Mesenchymal stem cell (in vitro differentiated cells and primary cell): ENCODE measurements at regions not wholly inside any gene's neighbourhood (a gene's known extent, or its start where the extent isn't known, plus 50 kb on each side); places are given as distances from the start of the nearest gene placed in this dataset.

ENCODE experiments used
- DNase-seq: peaks from one replicate; pipeline ENCODE4 v3.0.0-alpha.2; 2013
- H2AFZ ChIP-seq: one replicate; pipeline ENCODE4 v1.6.1; 2013; ENCODE audit warnings: low read depth, mild to moderate bottlenecking, control low read depth, inconsistent platforms, low read length, moderate library complexity
- H2AK5ac ChIP-seq: 2 replicates; pipeline ENCODE4 v1.6.1; 2013; ENCODE audit warnings: low read length, moderate library complexity, mild to moderate bottlenecking, inconsistent platforms; ENCODE audit not compliant: severe bottlenecking
- H2BK120ac ChIP-seq: one replicate; pipeline ENCODE4 v1.6.1; 2013; ENCODE audit warnings: low read depth, mild to moderate bottlenecking, inconsistent platforms, low read length, moderate library complexity
- H2BK12ac ChIP-seq, 2 experiments: one replicate each; pipeline ENCODE4 v1.6.1; 2013; ENCODE audit warnings: inconsistent platforms in 2 of 2, low read length in 2 of 2, mild to moderate bottlenecking in 2 of 2, moderate library complexity in 2 of 2, control low read depth in 1 of 2
- H2BK15ac ChIP-seq: one replicate; pipeline ENCODE4 v1.6.1; 2013; ENCODE audit warnings: mild to moderate bottlenecking, low read depth, inconsistent platforms; ENCODE audit not compliant: poor library complexity, severe bottlenecking
- H2BK5ac ChIP-seq: 2 replicates; pipeline ENCODE4 v1.6.1; 2013; ENCODE audit warnings: low read depth, mild to moderate bottlenecking, low read length, control low read depth, inconsistent platforms; ENCODE audit not compliant: poor library complexity, severe bottlenecking
- H3K14ac ChIP-seq, 2 experiments: one replicate each; pipeline ENCODE4 v1.6.1; 2013; ENCODE audit warnings: inconsistent platforms in 2 of 2, low read length in 2 of 2, control low read depth in 1 of 2, mild to moderate bottlenecking in 1 of 2, moderate library complexity in 1 of 2
- H3K18ac ChIP-seq, 2 experiments: one replicate each; pipeline ENCODE4 v1.6.1; 2013; ENCODE audit warnings: inconsistent platforms in 2 of 2, low read length in 2 of 2, control low read depth in 1 of 2, low read depth in 1 of 2, mild to moderate bottlenecking in 1 of 2
- H3K23ac ChIP-seq, 2 experiments: one replicate each; pipeline ENCODE4 v1.6.1; 2013; ENCODE audit warnings: inconsistent platforms in 2 of 2, low read length in 2 of 2, mild to moderate bottlenecking in 2 of 2, moderate library complexity in 2 of 2, control low read depth in 1 of 2
- H3K27ac ChIP-seq: 2 replicates; pipeline ENCODE4 v1.5.1; 2013; ENCODE audit warnings: mild to moderate bottlenecking, moderate library complexity, low read length, control low read depth, inconsistent platforms; ENCODE audit not compliant: poor library complexity, severe bottlenecking
- H3K27me3 ChIP-seq, 2 experiments: 2 replicates each; pipeline versions ENCODE4 v1.6.1 to v1.7.0; 2013; ENCODE audit warnings: low read length in 2 of 2, mild to moderate bottlenecking in 2 of 2, moderate library complexity in 2 of 2, control low read depth in 1 of 2, inconsistent platforms in 1 of 2; ENCODE audit not compliant: control insufficient read depth in 1 of 2, insufficient read depth in 1 of 2
- H3K36me3 ChIP-seq, 2 experiments: 2 replicates each; pipeline versions ENCODE4 v1.6.1 to v1.7.0; 2013; ENCODE audit warnings: low read length in 2 of 2, control low read depth in 1 of 2, inconsistent platforms in 1 of 2, low read depth in 1 of 2, mild to moderate bottlenecking in 1 of 2; ENCODE audit not compliant: insufficient read depth in 2 of 2, control insufficient read depth in 1 of 2
- H3K4ac ChIP-seq, 2 experiments: one replicate each; pipeline ENCODE4 v1.6.1; 2013; ENCODE audit warnings: inconsistent platforms in 2 of 2, low read length in 2 of 2, mild to moderate bottlenecking in 2 of 2, moderate library complexity in 2 of 2, control low read depth in 1 of 2, low read depth in 1 of 2
- H3K4me1 ChIP-seq: 2 replicates; pipeline ENCODE4 v1.6.1; 2013; ENCODE audit warnings: low read depth, low read length, control low read depth; ENCODE audit not compliant: control insufficient read depth, insufficient read depth
- H3K4me2 ChIP-seq: 2 replicates; pipeline ENCODE4 v1.6.1; 2013; ENCODE audit warnings: low read length, mild to moderate bottlenecking, inconsistent platforms; ENCODE audit not compliant: poor library complexity, severe bottlenecking
- H3K4me3 ChIP-seq, 2 experiments: 2 replicates each; pipeline versions ENCODE4 v1.5.1 to v1.7.0; 2013; ENCODE audit warnings: low read length in 2 of 2, mild to moderate bottlenecking in 2 of 2, control low read depth in 1 of 2, low read depth in 1 of 2; ENCODE audit not compliant: insufficient read depth in 1 of 2
- H3K79me1 ChIP-seq: replicated peaks from 2 replicates; pipeline ENCODE4 v1.6.1; 2013; ENCODE audit warnings: mild to moderate bottlenecking, control low read depth, low read length, inconsistent platforms; ENCODE audit not compliant: poor library complexity, severe bottlenecking
- H3K9ac ChIP-seq: 2 replicates; pipeline ENCODE4 v1.7.0; 2013; ENCODE audit warnings: mild to moderate bottlenecking, low read length, moderate library complexity
- H3K9me3 ChIP-seq: 2 replicates; pipeline ENCODE4 v1.7.0; 2013; ENCODE audit warnings: mild to moderate bottlenecking, low read length; ENCODE audit not compliant: control insufficient read depth
- H4K8ac ChIP-seq: one replicate; pipeline ENCODE4 v1.6.1; 2013; ENCODE audit warnings: inconsistent platforms, mild to moderate bottlenecking, low read length, moderate library complexity
- H4K91ac ChIP-seq: one replicate; pipeline ENCODE4 v1.6.1; 2013; ENCODE audit warnings: mild to moderate bottlenecking, low read length, inconsistent platforms
- WGBS: methylation state at CpG from one replicate; pipeline ENCODE4 v1.1.7; 2013; ENCODE audit warnings: mixed read lengths; 5-methylcytosine and 5-hydroxymethylcytosine counted together

GRCh38 chr4:83873996-83874395, 338.1 kb downstream of the GPAT3 start:
- H2BK15ac ChIP-seq: no peak overlapping the region
- H3K36me3 ChIP-seq: no peaks in the 10 kb centered on the region
- no CpG with 5 or more reads among the region's 2 CpGs for WGBS
- H3K79me1 ChIP-seq: no peaks in the 10 kb centered on the region
- H3K4me3 ChIP-seq: no peak overlapping the region
- H2AFZ ChIP-seq: no peak overlapping the region
- no peak overlapping the region for H4K8ac ChIP-seq
- no peak for DNase-seq
- H2BK120ac ChIP-seq: no peak overlapping the region
- H4K91ac ChIP-seq: no peak overlapping the region
- H2BK12ac ChIP-seq: no peak overlapping the region
- no peak overlapping the region for H3K23ac ChIP-seq
- no peak overlapping the region for H3K27ac ChIP-seq
- no peak overlapping the region for H3K9ac ChIP-seq
- H3K9me3 ChIP-seq: no peaks in the 10 kb centered on the region
- H3K4me1 ChIP-seq: no peaks in the 10 kb centered on the region
- H3K14ac ChIP-seq: no peak overlapping the region
- no peak overlapping the region for H2AK5ac ChIP-seq
- no peak overlapping the region for H3K18ac ChIP-seq
- H3K4ac ChIP-seq: no peak overlapping the region
- H2BK5ac ChIP-seq: no peak overlapping the region
- no peak overlapping the region for H3K4me2 ChIP-seq
- no peaks in the 10 kb centered on the region for H3K27me3 ChIP-seq

- Histone ChIP-seq H3K27me3 (no peaks in the 10 kb centered on the region), H3K79me1 (no peaks in the 10 kb centered on the region), H4K8ac (no peak overlapping the region), H3K4me3 (no peak overlapping the region), H3K36me3 (no peaks in the 10 kb centered on the region), H4K91ac (no peak overlapping the region), H2BK12ac (no peak overlapping the region), H3K9ac (no peak overlapping the region), H2BK120ac (no peak overlapping the region), H2AK5ac (no peak overlapping the region), H2BK5ac (no peak overlapping the region), H3K27ac (no peak overlapping the region), H3K9me3 (no peaks in the 10 kb centered on the region), H2BK15ac (no peak overlapping the region), H3K14ac (no peak overlapping the region), H3K4me2 (no peak overlapping the region), H3K4me1 (no peaks in the 10 kb centered on the region), H2AFZ (no peak overlapping the region), H3K4ac (no peak overlapping the region), H3K18ac (no peak overlapping the region), H3K23ac (no peak overlapping the region)
- DNase-seq: no peak
- 81% methylated on average over 5 of the region's 5 CpGs for WGBS
Observed at GRCh38 chr4:83870328-83870950, 334.5 kb downstream of the GPAT3 start.

GRCh38 chr4:83866834-83867621, 331.1 kb downstream of the GPAT3 start:
- H3K9ac ChIP-seq: no peak overlapping the region
- peak overlapping the region in 1 of 2 experiments; percentile 21 for H3K23ac ChIP-seq
- no peak overlapping the region for H4K8ac ChIP-seq
- no peaks in the 10 kb centered on the region for H3K79me1 ChIP-seq
- no peak overlapping the region for H2BK15ac ChIP-seq
- H3K9me3 ChIP-seq: no peaks in the 10 kb centered on the region
- H4K91ac ChIP-seq: no peak overlapping the region
- no peak overlapping the region for H2AFZ ChIP-seq
- H3K18ac ChIP-seq: no peak overlapping the region
- H2BK12ac ChIP-seq: no peak overlapping the region
- H3K4me3 ChIP-seq: no peak overlapping the region
- no peak overlapping the region for H2BK120ac ChIP-seq
- H3K27ac ChIP-seq: no peak overlapping the region
- H3K4me1 ChIP-seq: no peaks in the 10 kb centered on the region
- no peak overlapping the region for H3K14ac ChIP-seq
- H2BK5ac ChIP-seq: no peak overlapping the region
- WGBS: 63% methylated on average over 4 of the region's 4 CpGs
- H3K4me2 ChIP-seq: no peak overlapping the region
- no peak overlapping the region for H3K4ac ChIP-seq
- no peaks in the 10 kb centered on the region for H3K27me3 ChIP-seq
- no peaks in the 10 kb centered on the region for H3K36me3 ChIP-seq
- no peak overlapping the region for H2AK5ac ChIP-seq
- DNase-seq: peak; percentile 13

GRCh38 chr4:83865417-83866150, 329.7 kb downstream of the GPAT3 start:
- H2BK120ac ChIP-seq: no peak overlapping the region
- no peak overlapping the region for H4K8ac ChIP-seq
- H4K91ac ChIP-seq: no peak overlapping the region
- no peak overlapping the region for H2BK5ac ChIP-seq
- no peak overlapping the region for H2AK5ac ChIP-seq
- H3K36me3 ChIP-seq: no peaks in the 10 kb centered on the region
- no peak overlapping the region for H3K27ac ChIP-seq
- no peak overlapping the region for H3K4me2 ChIP-seq
- H3K27me3 ChIP-seq: no peaks in the 10 kb centered on the region
- H2BK15ac ChIP-seq: no peak overlapping the region
- no peak overlapping the region for H3K23ac ChIP-seq
- no peak overlapping the region for H2BK12ac ChIP-seq
- no peak overlapping the region for H3K4me3 ChIP-seq
- H3K79me1 ChIP-seq: no peaks in the 10 kb centered on the region
- no peak overlapping the region for H3K9ac ChIP-seq
- no peaks in the 10 kb centered on the region for H3K9me3 ChIP-seq
- no peak for DNase-seq
- H3K14ac ChIP-seq: no peak overlapping the region
- no peak overlapping the region for H2AFZ ChIP-seq
- no peak overlapping the region for H3K18ac ChIP-seq
- H3K4ac ChIP-seq: no peak overlapping the region
- 66% methylated on average over 5 of the region's 6 CpGs for WGBS
- H3K4me1 ChIP-seq: no peaks in the 10 kb centered on the region
